H1 (cell line): ENCODE measurements at regions not wholly inside any gene's neighbourhood (a gene's known extent, or its start where the extent isn't known, plus 50 kb on each side); places are given as distances from the start of the nearest gene placed in this dataset.
A peak's percentile ranks its signal among the peaks of the same experiment; 100 is the strongest.

Source experiments
- CTCF ChIA-PET: fragments of 300-600 bp; sonication (Branson Sonifier 250); formaldehyde crosslinking; loops from one replicate; lab custom pipeline; 2021; ENCODE audit not compliant: partially characterized antibody; lab: Charles Lee
- POLR2A ChIA-PET: fragments of 300-600 bp; sonication (Branson Sonifier 250); formaldehyde crosslinking; loops from one replicate; lab custom pipeline; 2021; ENCODE audit warnings: inconsistent platforms; ENCODE audit not compliant: partially characterized antibody; lab: Charles Lee
- DNase-seq, 2 experiments: peaks; one replicate each; pipeline versions ENCODE4 v3.0.0 to v3.0.0-alpha.2; 2010 to 2022; ENCODE audit warnings: low spot score in 2 of 2, low read depth in 1 of 2, mixed read lengths in 1 of 2
- FAIRE-seq: peaks from 2 replicates; lab custom pipeline; 2011; peaks lifted over from hg19 to GRCh38; lab: Jason Lieb, UNC
- H2AFZ ChIP-seq: 2 replicates; pipeline ENCODE4 v1.8.1; 2012; ENCODE audit warnings: low read length, inconsistent platforms
- H2AK5ac ChIP-seq: 2 replicates; pipeline ENCODE4 v1.6.1; 2013; ENCODE audit warnings: low read depth, low read length
- H2BK120ac ChIP-seq: replicated peaks from 2 replicates; pipeline ENCODE3; 2013; ENCODE audit warnings: low read depth, low read length, inconsistent platforms
- H2BK12ac ChIP-seq: 2 replicates; pipeline ENCODE4 v1.6.1; 2013; ENCODE audit warnings: low read depth, low read length
- H2BK15ac ChIP-seq: 2 replicates; pipeline ENCODE4 v1.6.1; 2013; ENCODE audit warnings: low read length
- H2BK20ac ChIP-seq: 2 replicates; pipeline ENCODE4 v1.6.1; 2013; ENCODE audit warnings: low read length
- H2BK5ac ChIP-seq: 2 replicates; pipeline ENCODE4 v1.6.1; 2013; ENCODE audit warnings: low read depth, low read length
- H3K14ac ChIP-seq: 2 replicates; pipeline ENCODE4 v1.6.1; 2013; ENCODE audit warnings: inconsistent platforms; ENCODE audit not compliant: insufficient read length
- H3K18ac ChIP-seq: 2 replicates; pipeline ENCODE4 v1.6.1; 2013; ENCODE audit warnings: low read length; ENCODE audit errors: extremely low read depth
- H3K23ac ChIP-seq: 2 replicates; pipeline ENCODE4 v1.6.1; 2013; ENCODE audit warnings: inconsistent platforms; ENCODE audit not compliant: insufficient read length
- H3K23me2 ChIP-seq: 2 replicates; pipeline ENCODE4 v1.6.1; 2013; ENCODE audit warnings: low read depth, low read length
- H3K27ac ChIP-seq: 2 replicates; pipeline ENCODE4 v1.6.1; 2011; ENCODE audit warnings: low read depth, low read length, inconsistent platforms
- H3K27me3 ChIP-seq, 4 experiments: replicated peaks in 1 of 4; 1 replicate in 1 of 4; 2 replicates in 3 of 4; pipeline versions ENCODE4 v1.6.1 to v1.8.1; 2011 to 2013; ENCODE audit warnings: low read length in 3 of 4, mild to moderate bottlenecking in 3 of 4, inconsistent platforms in 2 of 4, mixed read lengths in 2 of 4, moderate library complexity in 1 of 4; ENCODE audit not compliant: control insufficient read depth in 3 of 4, insufficient read depth in 3 of 4; ENCODE audit errors: extremely low read depth in 1 of 4
- H3K36me3 ChIP-seq, 4 experiments: 2 replicates each; pipeline versions ENCODE4 v1.6.1 to v1.8.1; 2011 to 2013; ENCODE audit warnings: mild to moderate bottlenecking in 4 of 4, low read length in 3 of 4, moderate library complexity in 2 of 4, control low read depth in 1 of 4, inconsistent platforms in 1 of 4; ENCODE audit not compliant: insufficient read depth in 4 of 4, control insufficient read depth in 2 of 4
- H3K4ac ChIP-seq: replicated peaks from 2 replicates; pipeline ENCODE3; 2013; ENCODE audit warnings: low read length, low read depth, mixed read lengths, inconsistent platforms; ENCODE audit not compliant: insufficient read length
- H3K4me1 ChIP-seq, 4 experiments: replicated peaks in 1 of 4; 1 replicate in 1 of 4; 2 replicates in 3 of 4; pipeline versions ENCODE4 v1.6.1 to v1.8.1; 2011 to 2013; ENCODE audit warnings: low read length in 3 of 4, inconsistent platforms in 2 of 4, mixed read lengths in 1 of 4; ENCODE audit not compliant: insufficient read depth in 4 of 4, control insufficient read depth in 3 of 4
- H3K4me2 ChIP-seq, 2 experiments: 2 replicates each; pipeline versions ENCODE4 v1.6.1 to v1.8.1; 2011 to 2013; ENCODE audit warnings: low read depth in 2 of 2, low read length in 2 of 2, control low read depth in 1 of 2, inconsistent platforms in 1 of 2, mild to moderate bottlenecking in 1 of 2; ENCODE audit not compliant: insufficient read depth in 1 of 2
- H3K4me3 ChIP-seq, 4 experiments: fragments of 200-600, 300-600 bp in 1 of 4; sonication (generic), shearing (Covaris generic), sonication (Bioruptor Twin) in 1 of 4; 2 replicates each; pipeline versions ENCODE4 v1.5.1 to v1.8.1; 2011 to 2016; ENCODE audit warnings: low read length in 4 of 4, low read depth in 3 of 4, control low read depth in 2 of 4, inconsistent platforms in 2 of 4, mild to moderate bottlenecking in 2 of 4, mixed read lengths in 1 of 4, moderate library complexity in 1 of 4; ENCODE audit not compliant: insufficient read depth in 2 of 4; ENCODE audit errors: extremely low read depth in 1 of 4
- H3K56ac ChIP-seq: replicated peaks from 2 replicates; pipeline ENCODE3; 2013; ENCODE audit warnings: low read depth, mild to moderate bottlenecking, mixed read lengths, low read length, inconsistent platforms; ENCODE audit not compliant: insufficient read length
- H3K79me1 ChIP-seq: 2 replicates; pipeline ENCODE4 v1.6.1; 2013; ENCODE audit warnings: low read depth, low read length, control low read depth
- H3K79me2 ChIP-seq, 2 experiments: 2 replicates each; pipeline versions ENCODE4 v1.6.1 to v1.8.1; 2012 to 2013; ENCODE audit warnings: low read length in 2 of 2, mild to moderate bottlenecking in 2 of 2, inconsistent platforms in 1 of 2; ENCODE audit not compliant: insufficient read depth in 2 of 2, control insufficient read depth in 1 of 2
- H3K9ac ChIP-seq, 4 experiments: replicated peaks in 1 of 4; 1 replicate in 1 of 4; 2 replicates in 3 of 4; pipeline versions ENCODE4 v1.6.1 to v1.8.1; 2011 to 2013; ENCODE audit warnings: low read depth in 3 of 4, low read length in 3 of 4, control low read depth in 2 of 4, mild to moderate bottlenecking in 2 of 4, moderate library complexity in 2 of 4, inconsistent platforms in 1 of 4; ENCODE audit errors: extremely low read depth in 1 of 4
- H3K9me3 ChIP-seq, 2 experiments: 2 replicates each; pipeline versions ENCODE4 v1.6.1 to v1.8.1; 2012 to 2013; ENCODE audit warnings: mild to moderate bottlenecking in 2 of 2, moderate library complexity in 2 of 2, control low read depth in 1 of 2, inconsistent platforms in 1 of 2, low read depth in 1 of 2, low read length in 1 of 2, mixed read lengths in 1 of 2; ENCODE audit not compliant: insufficient read depth in 2 of 2
- H4K20me1 ChIP-seq, 2 experiments: replicated peaks in 1 of 2; 2 replicates each; pipeline versions ENCODE3 to v1.8.1; 2011 to 2013; ENCODE audit warnings: inconsistent platforms in 2 of 2, low read length in 2 of 2, mild to moderate bottlenecking in 1 of 2; ENCODE audit not compliant: insufficient read depth in 2 of 2, control insufficient read depth in 1 of 2
- H4K5ac ChIP-seq: 2 replicates; pipeline ENCODE4 v1.6.1; 2013; ENCODE audit warnings: low read length, low read depth, mixed read lengths, inconsistent platforms; ENCODE audit not compliant: insufficient read length
- H4K8ac ChIP-seq: 2 replicates; pipeline ENCODE4 v1.8.0; 2013; ENCODE audit warnings: mild to moderate bottlenecking, moderate library complexity, low read length, inconsistent platforms; ENCODE audit not compliant: insufficient read depth; ENCODE audit errors: extremely low read depth
- H4K91ac ChIP-seq: replicated peaks from 2 replicates; pipeline ENCODE3; 2013; ENCODE audit warnings: low read length, mixed read lengths, inconsistent platforms; ENCODE audit not compliant: insufficient read length
- CBX5 ChIP-seq: fragments of 300-800, 300-1000 bp; sonication (generic); IDR thresholded peaks from 2 replicates; pipeline ENCODE4 v1.7.1; 2016; ENCODE audit warnings: antibody characterized with exemption, low read length, low read depth
- FOSL1 ChIP-seq: IDR thresholded peaks from 2 replicates; pipeline ENCODE4 v1.6.1; 2011; ENCODE audit warnings: mild to moderate bottlenecking, low read depth, low read length, moderate library complexity; ENCODE audit not compliant: insufficient read depth
- WGBS, 2 experiments: shearing (Covaris generic) in 1 of 2; methylation state at CpG; one replicate each; pipeline versions ENCODE4 v1.1.6 to v1.1.7; 2013 to 2015; ENCODE audit warnings: low lambda C conversion rate in 2 of 2, mixed read lengths in 2 of 2, inconsistent platforms in 1 of 2, low coverage in 1 of 2, missing lambda C conversion rate in 1 of 2; ENCODE audit not compliant: insufficient replicate concordance in 2 of 2, insufficient coverage in 1 of 2, insufficient read length in 1 of 2; ENCODE audit errors: extremely low coverage in 1 of 2, missing lambda C conversion rate in 1 of 2; 5-methylcytosine and 5-hydroxymethylcytosine counted together

- H3K23me2 ChIP-seq: no peaks in the 10 kb centered on the region
- H2AFZ ChIP-seq: no peak overlapping the region
- H3K18ac ChIP-seq: no peak overlapping the region
- H3K23ac ChIP-seq: no peak overlapping the region
- no peak overlapping the region for H2BK5ac ChIP-seq
- no peak overlapping the region for H3K4me2 ChIP-seq
- H2BK120ac ChIP-seq: no peak overlapping the region
- no peaks in the 10 kb centered on the region for H3K79me2 ChIP-seq
- no peaks in the 10 kb centered on the region for H3K4me1 ChIP-seq
- ChIA-PET CTCF (interaction anchor here (1.1 to 2.3 kb wide), 4 partner anchors 11 to 296 kb away, joined by 3 to 11 read pairs (median 6); no protein-coding TSS in a partner anchor), POLR2A (no interaction called here)
- H2AK5ac ChIP-seq: no peak overlapping the region
- no peak overlapping the region for H3K56ac ChIP-seq
- FAIRE-seq: no peak
- no peaks in the 10 kb centered on the region; the same call in 1 of the 2 replicates for H3K79me1 ChIP-seq
- H2BK12ac ChIP-seq: no peak overlapping the region
- WGBS, 2 experiments: 95% methylated on average over 9 of the region's 9 CpGs; no CpG with 5 or more reads in 1 of the 2 experiments
- peak in 1 of 2 experiments; percentile 6 for DNase-seq
- H3K14ac ChIP-seq: no peak overlapping the region
- H4K8ac ChIP-seq: no peak overlapping the region
- peak overlapping the region; percentile 32; the same call in 1 of the 2 replicates for H2BK15ac ChIP-seq
- TF ChIP-seq CBX5: no peak
- no peak for TF ChIP-seq FOSL1
- no peak overlapping the region for H3K4me3 ChIP-seq
- no peaks in the 10 kb centered on the region for H3K9me3 ChIP-seq
- no peak overlapping the region for H2BK20ac ChIP-seq
- no peak overlapping the region for H3K4ac ChIP-seq
- H3K36me3 ChIP-seq: no peaks in the 10 kb centered on the region
- no peaks in the 10 kb centered on the region for H4K20me1 ChIP-seq
- no peak overlapping the region for H4K5ac ChIP-seq
- no peak overlapping the region for H3K9ac ChIP-seq
- H4K91ac ChIP-seq: no peak overlapping the region
- no peaks in the 10 kb centered on the region for H3K27me3 ChIP-seq
- no peak overlapping the region for H3K27ac ChIP-seq
These were observed 312.2 kb downstream of the MATN1 start for GRCh38 chr1:30411206-30411605.
